ENCODE measurements at regions not wholly inside any gene's neighbourhood (a gene's known extent, or its start where the extent isn't known, plus 50 kb on each side); places are given as distances from the start of the nearest gene placed in this dataset.

- TF ChIP-seq CTCF (IDR thresholded peaks at IDR 0.05) (no peak), EZH2phosphoT487 (IDR thresholded peaks at IDR 0.05) (no peak)
Measured at GRCh38 chr1:38376577-38376976, 330.0 kb upstream of the POU3F1 start.
